ENCODE measurements at regions not wholly inside any gene's neighbourhood (a gene's known extent, or its start where the extent isn't known, plus 50 kb on each side); places are given as distances from the start of the nearest gene placed in this dataset.

GRCh38 chr2:126409850-126410249 lies 246.1 kb upstream of the GYPC start:
- ATAC-seq, result no peak
- H3K4me3 ChIP-seq, result no peak overlapping the region
- no peaks in the 10 kb centered on the region for H3K27me3 ChIP-seq
- intact Hi-C loops (cut with DNase I; ENCODE audit: low total_unique reads), result no loop called here
- no peak for DNase-seq
- no peaks in the 10 kb centered on the region for H3K4me1 ChIP-seq
- no peak for TF ChIP-seq POLR2A (IDR thresholded peaks at IDR 0.05)
- no peak for TF ChIP-seq CTCF (IDR thresholded peaks at IDR 0.05 in 4 of 5, conservative IDR thresholded peaks at IDR 0.05 in 1 of 5)
- H3K9me3 ChIP-seq, result no peaks in the 10 kb centered on the region
- H3K36me3 ChIP-seq, result no peaks in the 10 kb centered on the region
- no peak overlapping the region for H3K27ac ChIP-seq
- in situ Hi-C loops (cut with MboI; ENCODE audit: low sequenced_read_pairs in 4 of 4), result no loop called here

GRCh38 chr2:126413079-126413478 lies 242.9 kb upstream of the GYPC start:
- no peak for TF ChIP-seq CTCF (IDR thresholded peaks at IDR 0.05 in 4 of 5, conservative IDR thresholded peaks at IDR 0.05 in 1 of 5)
- TF ChIP-seq POLR2A (IDR thresholded peaks at IDR 0.05), result no peak
- intact Hi-C loops (cut with DNase I; ENCODE audit: low total_unique reads) (no loop called here), in situ Hi-C loops (cut with MboI; ENCODE audit: low sequenced_read_pairs in 4 of 4) (no loop called here)
- Histone ChIP-seq H3K36me3 (no peaks in the 10 kb centered on the region), H3K27me3 (no peaks in the 10 kb centered on the region), H3K9me3 (no peaks in the 10 kb centered on the region), H3K4me3 (no peak overlapping the region), H3K27ac (no peak overlapping the region), H3K4me1 (no peaks in the 10 kb centered on the region)
- no peak for DNase-seq
- ATAC-seq, result no peak

- ATAC-seq, result no peak
- H3K4me1 ChIP-seq, result no peaks in the 10 kb centered on the region
- no peak overlapping the region for H3K4me3 ChIP-seq
- in situ Hi-C loops (cut with MboI; ENCODE audit: low sequenced_read_pairs in 4 of 4) (no loop called here), intact Hi-C loops (cut with DNase I; ENCODE audit: low total_unique reads) (no loop called here)
- no peak for DNase-seq
- TF ChIP-seq POLR2A (IDR thresholded peaks at IDR 0.05) (no peak), CTCF (IDR thresholded peaks at IDR 0.05 in 4 of 5, conservative IDR thresholded peaks at IDR 0.05 in 1 of 5) (no peak)
- H3K36me3 ChIP-seq, result no peaks in the 10 kb centered on the region
- no peaks in the 10 kb centered on the region for H3K27me3 ChIP-seq
- H3K27ac ChIP-seq, result no peak overlapping the region
- H3K9me3 ChIP-seq, result no peaks in the 10 kb centered on the region
These were observed 236.6 kb upstream of the GYPC start for GRCh38 chr2:126419403-126419802.

GRCh38 chr2:126425943-126426342 lies 230.0 kb upstream of the GYPC start:
- intact Hi-C loops (cut with DNase I; ENCODE audit: low total_unique reads) (no loop called here), in situ Hi-C loops (cut with MboI; ENCODE audit: low sequenced_read_pairs in 4 of 4) (no loop called here)
- DNase-seq, result no peak
- H3K9me3 ChIP-seq, result no peaks in the 10 kb centered on the region
- H3K4me1 ChIP-seq, result no peaks in the 10 kb centered on the region
- no peaks in the 10 kb centered on the region for H3K36me3 ChIP-seq
- no peaks in the 10 kb centered on the region for H3K27me3 ChIP-seq
- no peak overlapping the region for H3K27ac ChIP-seq
- no peak overlapping the region for H3K4me3 ChIP-seq
- TF ChIP-seq CTCF (IDR thresholded peaks at IDR 0.05 in 4 of 5, conservative IDR thresholded peaks at IDR 0.05 in 1 of 5) (no peak), POLR2A (IDR thresholded peaks at IDR 0.05) (no peak)
- ATAC-seq, result no peak

- in situ Hi-C loops (cut with MboI; ENCODE audit: low sequenced_read_pairs in 4 of 4), result no loop called here
- no peaks in the 10 kb centered on the region for H3K27me3 ChIP-seq
- no peak for ATAC-seq
These were observed 226.9 kb upstream of the GYPC start for GRCh38 chr2:126429103-126429502.

More at GRCh38 chr2:126429103-126429502, 226.9 kb upstream of the GYPC start:
- H3K36me3 ChIP-seq, result no peaks in the 10 kb centered on the region
- H3K9me3 ChIP-seq, result no peaks in the 10 kb centered on the region
- DNase-seq, result no peak
- no peaks in the 10 kb centered on the region for H3K4me1 ChIP-seq
- H3K4me3 ChIP-seq, result no peak overlapping the region
- intact Hi-C loops (cut with DNase I; ENCODE audit: low total_unique reads), result no loop called here
- TF ChIP-seq POLR2A (IDR thresholded peaks at IDR 0.05) (no peak), CTCF (IDR thresholded peaks at IDR 0.05 in 4 of 5, conservative IDR thresholded peaks at IDR 0.05 in 1 of 5) (no peak)
- H3K27ac ChIP-seq, result no peak overlapping the region

All from gastrocnemius medialis (tissue), 4 donors.